GM18498 (cell line): ENCODE measurements at regions not wholly inside any gene's neighbourhood (a gene's known extent, or its start where the extent isn't known, plus 50 kb on each side); places are given as distances from the start of the nearest gene placed in this dataset.
"Not testable (repeated sequence)": the region's sequence is repeated elsewhere in the genome, so short reads cannot be mapped to it uniquely, and the experiment has no call there.

Source experiments
- ATAC-seq: cut with Tn5 transposase; IDR thresholded peaks from one replicate; pipeline ENCODE4 v1.9.1; 2021; ENCODE audit warnings: mild to moderate bottlenecking, moderate library complexity; ENCODE audit not compliant: unreplicated experiment

GRCh38 chr15:35974052-35974451 is 428.1 kb upstream of the DPH6 start:
- ATAC-seq: no peak

- no peak for ATAC-seq
These were observed 430.0 kb upstream of the DPH6 start for GRCh38 chr15:35975941-35976340.

DNA sequence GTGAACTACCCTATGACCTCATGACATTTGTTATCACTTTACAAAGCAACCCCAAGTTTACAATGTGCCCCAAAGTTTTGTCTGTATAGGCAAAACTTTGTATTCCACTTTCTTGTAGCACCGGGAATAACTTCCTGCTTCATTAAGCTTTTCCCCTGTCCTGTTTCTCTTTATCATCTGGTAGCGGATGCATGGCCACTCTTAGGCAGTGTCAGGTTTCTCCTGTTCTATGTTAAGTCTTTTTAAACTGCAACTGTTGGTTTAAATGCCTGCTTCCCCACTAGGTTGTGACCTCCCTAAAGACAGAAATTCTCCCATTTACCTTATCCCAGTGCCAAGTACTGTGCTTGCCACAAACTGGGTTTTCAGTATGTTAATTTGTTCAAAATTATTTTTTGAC is 433.6 kb upstream of the DPH6 start:
- no peak for ATAC-seq

GRCh38 chr15:35980719-35981118 is 434.8 kb upstream of the DPH6 start:
- ATAC-seq: no peak

DNA sequence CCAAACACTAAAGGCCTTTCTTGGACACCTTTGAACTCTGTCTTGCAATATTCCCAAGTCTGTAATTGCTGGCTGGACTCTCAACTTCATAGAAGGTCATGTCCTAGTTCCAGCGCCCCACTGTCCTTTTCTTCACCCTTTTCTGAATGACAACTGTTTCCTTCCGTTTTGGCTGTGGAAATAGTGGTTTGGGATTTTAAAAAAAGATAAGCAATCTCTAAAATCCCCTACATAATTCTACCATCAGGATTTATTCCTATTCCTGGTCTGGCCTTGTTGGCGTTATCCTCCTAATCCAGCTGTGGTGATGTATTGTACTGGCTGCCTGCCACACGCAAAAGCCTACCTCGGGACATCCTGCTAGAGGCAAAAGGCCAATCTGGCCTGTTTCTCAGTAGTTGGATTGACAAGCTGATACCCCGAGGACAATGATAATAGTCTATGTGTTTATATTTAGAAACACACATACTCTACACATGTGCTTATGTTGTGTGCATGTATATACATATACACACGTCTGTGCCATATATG is 440.3 kb upstream of the DPH6 start:
- ATAC-seq: no peak

GRCh38 chr15:35987056-35987455 is 441.1 kb upstream of the DPH6 start:
- no peak for ATAC-seq

- no peak for ATAC-seq
These were observed 445.4 kb upstream of the DPH6 start for GRCh38 chr15:35991386-35991785.

GRCh38 chr15:35992791-35993190 is 446.8 kb upstream of the DPH6 start:
- ATAC-seq: no peak

DNA sequence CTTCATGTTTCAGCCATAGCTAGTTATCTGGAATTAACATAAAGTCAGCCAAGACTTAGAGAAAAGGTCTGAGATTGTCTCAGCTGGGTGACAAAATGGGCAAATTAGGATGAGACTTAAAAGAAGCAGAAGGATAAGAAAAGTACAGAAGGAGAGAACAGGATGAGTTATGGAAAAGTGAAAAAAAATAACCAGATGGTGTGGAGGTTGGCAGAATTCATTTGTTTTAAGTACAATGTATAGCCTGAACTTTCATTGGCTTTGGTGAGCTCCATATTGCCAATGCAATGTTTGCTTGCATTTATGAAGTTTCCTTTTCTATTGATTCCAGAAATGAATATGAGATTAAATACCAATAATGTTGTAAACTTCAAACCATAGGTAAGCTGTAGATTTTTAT is 447.2 kb upstream of the DPH6 start:
- ATAC-seq: no peak

DNA sequence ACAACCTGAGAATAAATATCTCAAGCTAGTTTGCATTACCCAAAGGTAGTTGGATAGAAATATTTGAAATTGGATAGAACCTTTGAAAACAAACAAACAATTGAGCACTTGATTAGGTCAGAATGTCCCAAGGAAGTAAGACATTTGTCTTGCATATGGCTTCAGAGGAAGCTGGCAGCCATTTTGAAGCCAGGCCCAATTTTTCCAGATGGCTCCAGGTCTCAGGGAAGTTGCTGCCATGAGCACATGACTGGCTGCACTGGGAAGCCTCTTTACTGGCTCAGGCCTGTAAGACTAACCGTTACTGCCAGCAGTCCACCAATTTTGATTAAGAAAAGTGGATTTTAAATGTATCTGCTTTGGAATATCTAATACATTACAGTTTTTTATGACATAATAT is 448.9 kb upstream of the DPH6 start:
- no peak for ATAC-seq

- ATAC-seq: no peak
These were observed 453.0 kb upstream of the DPH6 start for GRCh38 chr15:35998663-35999602.

DNA sequence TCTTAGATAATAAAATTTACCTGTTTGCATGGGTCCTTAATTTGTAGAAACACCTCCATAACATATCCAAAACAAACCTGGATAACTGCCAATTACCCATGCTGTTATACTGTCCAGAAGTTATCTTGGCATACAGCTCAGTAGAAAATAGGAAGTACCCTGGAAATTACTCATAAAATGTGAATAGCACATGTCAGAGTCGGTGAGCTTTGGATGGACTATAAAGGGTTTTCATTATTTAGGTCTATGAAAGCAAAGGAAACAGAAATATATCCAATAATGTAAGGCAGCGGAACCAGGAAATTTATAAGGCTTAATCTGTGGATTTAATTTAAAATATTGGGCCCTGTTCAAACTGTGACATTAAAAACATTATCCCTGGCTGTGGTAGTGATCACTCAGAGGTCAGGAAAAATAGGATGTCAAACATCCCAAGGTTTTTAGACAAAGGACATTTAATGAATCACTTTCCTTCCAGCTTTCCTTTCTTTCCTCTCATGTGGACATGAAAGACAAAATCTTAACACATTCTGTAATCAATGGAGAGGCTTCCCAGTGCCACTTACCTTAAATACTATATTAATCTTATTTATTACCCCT is 459.0 kb upstream of the DPH6 start:
- no peak for ATAC-seq

GRCh38 chr15:36005542-36005941 is 459.6 kb upstream of the DPH6 start:
- no peak for ATAC-seq

DNA sequence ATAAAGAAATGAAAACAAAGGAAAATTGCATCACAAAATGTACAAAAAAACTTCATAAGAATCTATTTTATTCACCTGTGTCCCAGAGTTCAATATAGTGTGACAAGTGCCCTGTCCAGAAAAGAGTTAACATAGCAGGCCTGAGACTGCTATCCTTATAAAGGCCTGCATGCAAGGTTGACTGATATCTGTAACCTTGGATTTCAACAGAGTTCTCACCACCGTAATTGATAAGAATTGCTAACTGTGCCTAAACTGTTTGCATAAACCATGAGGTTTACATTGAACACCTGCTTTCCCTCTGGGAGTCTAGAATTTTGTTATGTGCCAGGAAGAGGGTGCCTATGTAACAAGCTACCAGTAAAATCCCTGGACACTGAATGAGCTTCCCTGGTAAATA is 461.7 kb upstream of the DPH6 start:
- ATAC-seq: no peak

DNA sequence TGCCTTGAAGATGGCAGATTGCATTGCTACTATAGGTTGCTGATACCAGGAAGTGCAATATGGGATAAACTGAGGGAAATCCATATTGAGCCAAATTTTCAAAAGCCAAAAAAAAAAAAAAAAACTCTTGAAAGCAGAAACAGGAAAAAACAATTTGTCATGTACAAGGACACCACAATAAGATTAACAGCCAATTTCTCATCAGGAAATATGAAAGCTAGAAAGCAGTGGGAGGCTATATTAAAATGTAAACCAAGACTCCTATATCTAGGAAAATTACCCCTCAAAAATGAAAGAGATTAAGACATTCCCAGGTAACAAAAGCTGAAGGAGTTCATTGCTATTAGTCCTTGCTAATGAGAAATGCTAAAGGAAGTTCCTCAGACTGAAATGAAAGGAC is 462.8 kb upstream of the DPH6 start:
- ATAC-seq: no peak

GRCh38 chr15:36024031-36024688 is 478.2 kb upstream of the DPH6 start:
- ATAC-seq: no peak

DNA sequence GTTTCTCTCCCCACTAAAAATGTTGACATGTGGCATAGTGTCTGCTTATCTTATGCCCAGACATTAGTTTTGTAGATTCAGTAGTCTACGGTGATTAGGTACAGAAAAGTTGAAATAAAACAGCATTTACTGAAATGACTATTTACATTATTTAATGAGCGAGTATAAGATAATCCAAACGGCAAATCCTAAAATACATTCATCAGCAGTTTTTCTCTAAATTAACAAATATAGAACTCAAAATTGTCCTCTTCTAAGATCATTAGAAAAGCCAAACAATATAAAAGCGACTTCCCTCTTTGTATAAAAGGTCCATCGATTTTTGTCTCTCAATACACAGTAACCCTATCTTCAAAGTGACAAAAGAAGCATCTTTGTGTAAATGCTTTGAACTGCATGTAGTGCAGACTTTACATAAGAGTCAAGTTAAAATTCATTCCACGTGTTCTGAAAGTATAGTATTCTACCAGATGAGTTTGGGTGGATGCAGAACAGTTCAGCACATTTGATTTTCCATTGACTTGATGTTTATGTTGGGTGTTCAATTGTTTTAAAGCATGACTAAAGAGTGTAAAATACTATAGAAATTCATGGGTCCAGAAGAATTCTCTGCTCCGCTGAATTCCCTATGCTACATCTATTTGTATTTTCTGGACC is 480.8 kb upstream of the DPH6 start:
- ATAC-seq: no peak

- ATAC-seq: no peak
These were observed 483.7 kb upstream of the DPH6 start for GRCh38 chr15:36029606-36030210.

- ATAC-seq: no peak
These were observed 494.1 kb upstream of the DPH6 start for GRCh38 chr15:36039996-36040572.

DNA sequence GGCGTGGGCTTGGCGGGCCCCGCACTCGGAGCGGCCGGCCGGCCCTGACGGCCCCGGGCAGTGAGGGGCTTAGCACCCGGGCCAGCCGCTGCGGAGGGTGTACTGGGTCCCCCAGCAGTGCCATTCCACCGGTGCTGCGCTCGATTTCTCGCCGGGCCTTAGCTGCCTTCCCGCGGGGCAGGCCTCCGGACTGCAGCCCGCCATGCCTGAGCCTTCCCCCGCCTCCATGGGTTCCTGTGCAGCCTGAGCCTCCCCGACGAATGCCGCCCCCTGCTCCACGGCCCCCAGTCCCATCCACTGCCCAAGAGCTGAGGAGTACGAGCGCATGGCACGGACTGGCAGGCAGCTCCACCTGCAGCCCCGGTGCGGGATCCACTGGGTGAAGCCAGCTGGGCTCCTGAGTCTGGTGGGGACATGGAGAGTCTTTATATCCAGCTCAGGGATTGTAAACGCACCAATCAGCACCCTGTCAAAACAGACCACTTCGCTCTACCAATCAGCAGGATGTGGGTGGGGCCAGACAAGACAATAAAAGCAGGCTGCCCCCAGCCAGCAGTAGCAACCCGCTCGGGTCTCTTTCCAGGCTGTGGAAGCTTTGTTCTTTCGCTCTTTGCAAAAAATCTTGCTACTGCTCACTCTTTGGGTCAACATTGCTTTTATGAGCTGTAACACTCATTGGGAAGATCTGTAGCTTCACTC is 501.2 kb upstream of the DPH6 start:
- not testable (repeated sequence) for ATAC-seq
